WTC11 (cell line): ENCODE measurements at regions not wholly inside any gene's neighbourhood (a gene's known extent, or its start where the extent isn't known, plus 50 kb on each side); places are given as distances from the start of the nearest gene placed in this dataset.

Experiments
- ATAC-seq: fragments of 200-7000 bp; cut with Tn5 transposase; 2 replicates; pipeline ENCODE4 v1.10.0; 2021; ENCODE audit warnings: mild to moderate bottlenecking, moderate library complexity
- CTCF ChIA-PET: fragments of 300-600 bp; sonication (Branson Sonifier 250); formaldehyde crosslinking; loops from one replicate; lab custom pipeline; 2021; ENCODE audit warnings: antibody characterized with exemption; lab: Charles Lee
- POLR2A ChIA-PET: fragments of 350-600 bp; sonication (Branson Sonifier 250); formaldehyde crosslinking; loops from one replicate; lab custom pipeline; 2021; ENCODE audit warnings: antibody characterized with exemption; lab: Charles Lee
- DNase-seq: peaks from one replicate; pipeline ENCODE4 v3.0.0; 2021; ENCODE audit warnings: low spot score
- H3K27ac Mint-ChIP-seq: 2 replicates; pipeline ENCODE4 v1.8.0; 2021; ENCODE audit warnings: mixed read lengths
- H3K27me3 Mint-ChIP-seq: 2 replicates; pipeline ENCODE4 v1.8.0; 2021; ENCODE audit warnings: low read depth, mild to moderate bottlenecking, moderate library complexity, mixed read lengths
- H3K36me3 Mint-ChIP-seq: 2 replicates; pipeline ENCODE4 v1.8.0; 2021; ENCODE audit warnings: mixed read lengths
- H3K4me1 Mint-ChIP-seq: 2 replicates; pipeline ENCODE4 v1.8.0; 2022; ENCODE audit warnings: mixed read lengths
- H3K4me3 Mint-ChIP-seq: 2 replicates; pipeline ENCODE4 v1.8.0; 2021; ENCODE audit warnings: mild to moderate bottlenecking, moderate library complexity, mixed read lengths
- H3K9me3 Mint-ChIP-seq: 2 replicates; pipeline ENCODE4 v1.8.0; 2021; ENCODE audit warnings: mixed read lengths
- CREB1 ChIP-seq: sonication (generic); formaldehyde crosslinking; IDR thresholded peaks from 2 replicates; pipeline ENCODE4 v1.8.0; 2023; ENCODE audit warnings: mild to moderate bottlenecking, missing genetic modification reagents
- ELF4 ChIP-seq: sonication (generic); formaldehyde crosslinking; IDR thresholded peaks from 2 replicates; pipeline ENCODE4 v1.8.1; 2022; ENCODE audit warnings: low read depth, mild to moderate bottlenecking, moderate library complexity, missing genetic modification reagents
- ESRRA ChIP-seq: sonication (generic); formaldehyde crosslinking; IDR thresholded peaks from 2 replicates; pipeline ENCODE4 v1.8.1; 2022; ENCODE audit warnings: mild to moderate bottlenecking, missing genetic modification reagents, borderline replicate concordance
- FOXJ3 ChIP-seq: sonication (generic); formaldehyde crosslinking; IDR thresholded peaks from 2 replicates; pipeline ENCODE4 v1.9.0; 2021; ENCODE audit warnings: missing genetic modification reagents, mild to moderate bottlenecking, borderline replicate concordance
- FOXK1 ChIP-seq: sonication (generic); formaldehyde crosslinking; IDR thresholded peaks from 2 replicates; pipeline ENCODE4 v1.8.0; 2022; ENCODE audit warnings: mild to moderate bottlenecking, moderate library complexity, missing genetic modification reagents
- IRF2 ChIP-seq: sonication (generic); formaldehyde crosslinking; IDR thresholded peaks from 2 replicates; pipeline ENCODE4 v1.8.0; 2022; ENCODE audit warnings: low read depth, missing genetic modification reagents, borderline replicate concordance
- MXD4 ChIP-seq: fragments of 250-450 bp; sonication (Bioruptor Pico); IDR thresholded peaks from 2 replicates; pipeline ENCODE4 v1.8.0; 2021; ENCODE audit warnings: mild to moderate bottlenecking, moderate library complexity, borderline replicate concordance
- NFATC4 ChIP-seq: fragments of 250-450 bp; sonication (Bioruptor Pico); IDR thresholded peaks from 2 replicates; pipeline ENCODE4 v1.9.0; 2021; ENCODE audit warnings: mild to moderate bottlenecking
- NFE2L1 ChIP-seq: sonication (generic); formaldehyde crosslinking; IDR thresholded peaks from 2 replicates; pipeline ENCODE4 v1.8.1; 2023; ENCODE audit warnings: missing genetic modification reagents
- NR1H2 ChIP-seq: sonication (generic); formaldehyde crosslinking; IDR thresholded peaks from 2 replicates; pipeline ENCODE4 v1.9.0; 2021; ENCODE audit warnings: mild to moderate bottlenecking, moderate library complexity, missing genetic modification reagents
- RELA ChIP-seq: sonication (generic); formaldehyde crosslinking; IDR thresholded peaks from 2 replicates; pipeline ENCODE4 v1.8.1; 2022; ENCODE audit warnings: missing genetic modification reagents, mild to moderate bottlenecking, borderline replicate concordance
- SP1 ChIP-seq: sonication (generic); formaldehyde crosslinking; conservative IDR thresholded peaks from 2 replicates; pipeline ENCODE4 v1.8.1; 2022; ENCODE audit warnings: missing genetic modification reagents
- ZNF121 ChIP-seq: sonication (generic); formaldehyde crosslinking; IDR thresholded peaks from 2 replicates; pipeline ENCODE4 v1.8.0; 2023; ENCODE audit warnings: missing genetic modification reagents
- ZNF138 ChIP-seq: sonication (generic); formaldehyde crosslinking; conservative IDR thresholded peaks from 2 replicates; pipeline ENCODE4 v1.8.1; 2022; ENCODE audit warnings: mild to moderate bottlenecking, moderate library complexity, missing genetic modification reagents
- ZNF232 ChIP-seq: sonication (generic); formaldehyde crosslinking; IDR thresholded peaks from 2 replicates; pipeline ENCODE4 v1.8.0; 2022; ENCODE audit warnings: mild to moderate bottlenecking, missing genetic modification reagents
- ZNF263 ChIP-seq: sonication (generic); formaldehyde crosslinking; IDR thresholded peaks from 2 replicates; pipeline ENCODE4 v1.8.1; 2022; ENCODE audit warnings: low read depth, mild to moderate bottlenecking, moderate library complexity, missing genetic modification reagents
- ZNF396 ChIP-seq: fragments of 250-450 bp; sonication (Bioruptor Pico); IDR thresholded peaks from 2 replicates; pipeline ENCODE4 v1.8.0; 2021; ENCODE audit warnings: mild to moderate bottlenecking, moderate library complexity, borderline replicate concordance
- TF ChIP-seq, protein P1 (sequence below): sonication (generic); formaldehyde crosslinking; IDR thresholded peaks from 2 replicates; pipeline ENCODE4 v1.8.1; 2022; ENCODE audit warnings: missing genetic modification reagents, borderline replicate concordance
- TF ChIP-seq, protein P2 (sequence below): fragments of 250-450 bp; sonication (Bioruptor Pico); IDR thresholded peaks from 2 replicates; pipeline ENCODE4 v2.1.2; 2022; ENCODE audit warnings: mild to moderate bottlenecking, moderate library complexity
- TF ChIP-seq, protein P3 (sequence below): sonication (generic); formaldehyde crosslinking; IDR thresholded peaks from 2 replicates; pipeline ENCODE4 v1.8.0; 2022; ENCODE audit warnings: mild to moderate bottlenecking, missing genetic modification reagents
- TF ChIP-seq, protein P4 (sequence below): sonication (generic); formaldehyde crosslinking; IDR thresholded peaks from 2 replicates; pipeline ENCODE4 v1.8.0; 2022; ENCODE audit warnings: mild to moderate bottlenecking, missing genetic modification reagents
- TF ChIP-seq, protein P5 (sequence below): sonication (generic); formaldehyde crosslinking; IDR thresholded peaks from 2 replicates; pipeline ENCODE4 v1.8.1; 2023; ENCODE audit warnings: mild to moderate bottlenecking, moderate library complexity, missing genetic modification reagents
- TF ChIP-seq, protein P6 (sequence below): sonication (generic); formaldehyde crosslinking; IDR thresholded peaks from 2 replicates; pipeline ENCODE4 v1.8.1; 2023; ENCODE audit warnings: mild to moderate bottlenecking, missing genetic modification reagents, borderline replicate concordance
- TF ChIP-seq, protein P7 (sequence below): sonication (generic); formaldehyde crosslinking; IDR thresholded peaks from 2 replicates; pipeline ENCODE4 v1.8.1; 2023; ENCODE audit warnings: mild to moderate bottlenecking, missing genetic modification reagents, moderate library complexity

DNA sequence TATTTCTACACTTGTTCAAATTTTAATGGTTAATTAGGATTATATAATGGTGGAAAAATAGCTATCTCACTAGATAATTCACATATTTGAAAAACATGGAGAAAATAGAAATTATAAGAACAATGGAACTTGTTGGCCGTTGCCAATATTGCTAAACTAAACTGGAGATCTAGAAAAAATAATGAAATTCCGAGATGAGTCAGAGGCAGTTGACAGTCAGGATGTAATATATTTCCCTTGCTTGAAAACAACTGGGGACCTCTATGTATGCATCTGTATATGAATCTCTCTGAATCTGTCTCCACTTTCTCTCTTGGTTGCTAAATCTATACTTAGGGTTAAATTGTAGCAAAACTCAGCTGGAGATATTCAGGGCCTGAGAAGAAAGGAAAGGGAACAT is 1108.2 kb upstream of the GJE1 start:
- Mint-ChIP-seq H3K4me3 (no peak overlapping the region), H3K27ac (no peak overlapping the region), H3K27me3 (no peaks in the 10 kb centered on the region), H3K4me1 (no peaks in the 10 kb centered on the region), H3K36me3 (no peaks in the 10 kb centered on the region), H3K9me3 (peaks cover 14% of the 10 kb centered on the region)
- ATAC-seq (no peak), DNase-seq (no peak)
- ChIA-PET POLR2A (no interaction called here), CTCF (no interaction called here)
- no peak for TF ChIP-seq NFATC4

DNA sequence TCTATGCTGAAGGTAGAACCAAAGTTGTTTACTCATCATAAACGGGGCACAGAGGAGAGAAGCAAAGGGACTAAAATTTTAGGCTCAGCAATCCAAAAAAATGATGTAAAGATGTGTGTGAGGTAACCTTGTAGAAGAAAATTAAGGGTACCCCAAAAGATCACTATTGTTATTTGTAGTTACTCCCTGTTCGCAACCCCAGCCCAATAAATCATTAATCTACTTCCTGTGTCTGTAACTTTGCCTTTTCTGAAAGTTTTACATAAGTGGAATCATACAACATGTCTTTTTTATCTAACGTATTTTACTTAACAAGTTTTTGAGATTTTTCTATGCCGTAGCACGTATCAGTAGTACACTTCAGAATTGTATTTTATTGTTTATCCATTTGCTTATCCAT is 1114.8 kb upstream of the GJE1 start:
- peaks cover 5% of the 10 kb centered on the region for H3K36me3 Mint-ChIP-seq
- no peak for DNase-seq
- CTCF ChIA-PET: no interaction called here
- ATAC-seq: no peak
- H3K27ac Mint-ChIP-seq: no peak overlapping the region
- H3K9me3 Mint-ChIP-seq: peaks cover 17% of the 10 kb centered on the region
- TF ChIP-seq ZNF138 (CRISPR knock-in tag): no peak
- TF ChIP-seq, protein P1, sequence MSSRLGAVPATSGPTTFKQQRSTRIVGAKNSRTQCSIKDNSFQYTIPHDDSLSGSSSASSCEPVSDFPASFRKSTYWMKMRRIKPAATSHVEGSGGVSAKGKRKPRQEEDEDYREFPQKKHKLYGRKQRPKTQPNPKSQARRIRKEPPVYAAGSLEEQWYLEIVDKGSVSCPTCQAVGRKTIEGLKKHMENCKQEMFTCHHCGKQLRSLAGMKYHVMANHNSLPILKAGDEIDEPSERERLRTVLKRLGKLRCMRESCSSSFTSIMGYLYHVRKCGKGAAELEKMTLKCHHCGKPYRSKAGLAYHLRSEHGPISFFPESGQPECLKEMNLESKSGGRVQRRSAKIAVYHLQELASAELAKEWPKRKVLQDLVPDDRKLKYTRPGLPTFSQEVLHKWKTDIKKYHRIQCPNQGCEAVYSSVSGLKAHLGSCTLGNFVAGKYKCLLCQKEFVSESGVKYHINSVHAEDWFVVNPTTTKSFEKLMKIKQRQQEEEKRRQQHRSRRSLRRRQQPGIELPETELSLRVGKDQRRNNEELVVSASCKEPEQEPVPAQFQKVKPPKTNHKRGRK (CRISPR knock-in tag): no peak
- no peak for TF ChIP-seq RELA (CRISPR knock-in tag)
- no peak for TF ChIP-seq IRF2 (CRISPR knock-in tag)
- TF ChIP-seq, protein P2, sequence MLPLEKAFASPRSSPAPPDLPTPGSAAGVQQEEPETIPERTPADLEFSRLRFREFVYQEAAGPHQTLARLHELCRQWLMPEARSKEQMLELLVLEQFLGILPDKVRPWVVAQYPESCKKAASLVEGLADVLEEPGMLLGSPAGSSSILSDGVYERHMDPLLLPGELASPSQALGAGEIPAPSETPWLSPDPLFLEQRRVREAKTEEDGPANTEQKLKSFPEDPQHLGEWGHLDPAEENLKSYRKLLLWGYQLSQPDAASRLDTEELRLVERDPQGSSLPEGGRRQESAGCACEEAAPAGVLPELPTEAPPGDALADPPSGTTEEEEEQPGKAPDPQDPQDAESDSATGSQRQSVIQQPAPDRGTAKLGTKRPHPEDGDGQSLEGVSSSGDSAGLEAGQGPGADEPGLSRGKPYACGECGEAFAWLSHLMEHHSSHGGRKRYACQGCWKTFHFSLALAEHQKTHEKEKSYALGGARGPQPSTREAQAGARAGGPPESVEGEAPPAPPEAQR (CRISPR knock-in tag): no peak
- TF ChIP-seq ZNF396 (CRISPR knock-in tag): no peak
- TF ChIP-seq, protein P3, sequence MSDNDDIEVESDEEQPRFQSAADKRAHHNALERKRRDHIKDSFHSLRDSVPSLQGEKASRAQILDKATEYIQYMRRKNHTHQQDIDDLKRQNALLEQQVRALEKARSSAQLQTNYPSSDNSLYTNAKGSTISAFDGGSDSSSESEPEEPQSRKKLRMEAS (CRISPR knock-in tag): no peak
- no peak for TF ChIP-seq ZNF232 (CRISPR knock-in tag)
- TF ChIP-seq ZNF121 (CRISPR knock-in tag): no peak
- TF ChIP-seq, protein P4, sequence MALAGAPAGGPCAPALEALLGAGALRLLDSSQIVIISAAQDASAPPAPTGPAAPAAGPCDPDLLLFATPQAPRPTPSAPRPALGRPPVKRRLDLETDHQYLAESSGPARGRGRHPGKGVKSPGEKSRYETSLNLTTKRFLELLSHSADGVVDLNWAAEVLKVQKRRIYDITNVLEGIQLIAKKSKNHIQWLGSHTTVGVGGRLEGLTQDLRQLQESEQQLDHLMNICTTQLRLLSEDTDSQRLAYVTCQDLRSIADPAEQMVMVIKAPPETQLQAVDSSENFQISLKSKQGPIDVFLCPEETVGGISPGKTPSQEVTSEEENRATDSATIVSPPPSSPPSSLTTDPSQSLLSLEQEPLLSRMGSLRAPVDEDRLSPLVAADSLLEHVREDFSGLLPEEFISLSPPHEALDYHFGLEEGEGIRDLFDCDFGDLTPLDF (CRISPR knock-in tag): no peak
- no peak for TF ChIP-seq ESRRA
- no peak for TF ChIP-seq FOXK1 (CRISPR knock-in tag)
- TF ChIP-seq ELF4: no peak
- TF ChIP-seq, protein P5, sequence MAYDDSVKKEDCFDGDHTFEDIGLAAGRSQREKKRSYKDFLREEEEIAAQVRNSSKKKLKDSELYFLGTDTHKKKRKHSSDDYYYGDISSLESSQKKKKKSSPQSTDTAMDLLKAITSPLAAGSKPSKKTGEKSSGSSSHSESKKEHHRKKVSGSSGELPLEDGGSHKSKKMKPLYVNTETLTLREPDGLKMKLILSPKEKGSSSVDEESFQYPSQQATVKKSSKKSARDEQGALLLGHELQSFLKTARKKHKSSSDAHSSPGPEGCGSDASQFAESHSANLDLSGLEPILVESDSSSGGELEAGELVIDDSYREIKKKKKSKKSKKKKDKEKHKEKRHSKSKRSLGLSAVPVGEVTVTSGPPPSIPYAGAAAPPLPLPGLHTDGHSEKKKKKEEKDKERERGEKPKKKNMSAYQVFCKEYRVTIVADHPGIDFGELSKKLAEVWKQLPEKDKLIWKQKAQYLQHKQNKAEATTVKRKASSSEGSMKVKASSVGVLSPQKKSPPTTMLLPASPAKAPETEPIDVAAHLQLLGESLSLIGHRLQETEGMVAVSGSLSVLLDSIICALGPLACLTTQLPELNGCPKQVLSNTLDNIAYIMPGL (CRISPR knock-in tag): no peak
- POLR2A ChIA-PET: no interaction called here
- no peaks in the 10 kb centered on the region for H3K27me3 Mint-ChIP-seq
- no peak overlapping the region for H3K4me3 Mint-ChIP-seq
- 0 out of 2 replicates have a peak, but pooled peaks cover 3% of the 10 kb centered on the region for H3K4me1 Mint-ChIP-seq

DNA sequence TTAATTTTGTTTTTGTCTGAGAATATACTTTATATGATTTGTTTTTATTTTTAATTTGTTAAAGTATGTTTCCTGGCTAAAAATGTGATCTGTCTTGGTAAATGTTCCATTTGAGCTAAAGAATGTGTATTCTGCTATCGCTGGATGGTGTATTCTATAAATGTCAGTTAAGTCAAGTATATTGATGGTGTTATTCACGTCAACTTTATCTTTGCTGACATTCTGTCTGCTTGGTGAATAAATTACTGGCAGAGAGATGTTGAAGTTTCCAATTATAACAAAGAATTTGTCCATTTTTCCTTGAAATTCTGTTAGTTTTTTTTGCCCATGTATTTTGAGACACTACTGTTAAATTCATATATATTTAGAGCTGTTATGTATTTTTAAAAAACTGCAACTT is 1131.8 kb upstream of the GJE1 start:
- ChIA-PET POLR2A (no interaction called here), CTCF (no interaction called here)
- ATAC-seq (no peak), DNase-seq (no peak)
- Mint-ChIP-seq H3K27ac (no peak overlapping the region), H3K9me3 (peaks cover 6% of the 10 kb centered on the region), H3K27me3 (no peaks in the 10 kb centered on the region), H3K36me3 (no peaks in the 10 kb centered on the region), H3K4me1 (no peaks in the 10 kb centered on the region), H3K4me3 (no peak overlapping the region)
- TF ChIP-seq, protein P6, sequence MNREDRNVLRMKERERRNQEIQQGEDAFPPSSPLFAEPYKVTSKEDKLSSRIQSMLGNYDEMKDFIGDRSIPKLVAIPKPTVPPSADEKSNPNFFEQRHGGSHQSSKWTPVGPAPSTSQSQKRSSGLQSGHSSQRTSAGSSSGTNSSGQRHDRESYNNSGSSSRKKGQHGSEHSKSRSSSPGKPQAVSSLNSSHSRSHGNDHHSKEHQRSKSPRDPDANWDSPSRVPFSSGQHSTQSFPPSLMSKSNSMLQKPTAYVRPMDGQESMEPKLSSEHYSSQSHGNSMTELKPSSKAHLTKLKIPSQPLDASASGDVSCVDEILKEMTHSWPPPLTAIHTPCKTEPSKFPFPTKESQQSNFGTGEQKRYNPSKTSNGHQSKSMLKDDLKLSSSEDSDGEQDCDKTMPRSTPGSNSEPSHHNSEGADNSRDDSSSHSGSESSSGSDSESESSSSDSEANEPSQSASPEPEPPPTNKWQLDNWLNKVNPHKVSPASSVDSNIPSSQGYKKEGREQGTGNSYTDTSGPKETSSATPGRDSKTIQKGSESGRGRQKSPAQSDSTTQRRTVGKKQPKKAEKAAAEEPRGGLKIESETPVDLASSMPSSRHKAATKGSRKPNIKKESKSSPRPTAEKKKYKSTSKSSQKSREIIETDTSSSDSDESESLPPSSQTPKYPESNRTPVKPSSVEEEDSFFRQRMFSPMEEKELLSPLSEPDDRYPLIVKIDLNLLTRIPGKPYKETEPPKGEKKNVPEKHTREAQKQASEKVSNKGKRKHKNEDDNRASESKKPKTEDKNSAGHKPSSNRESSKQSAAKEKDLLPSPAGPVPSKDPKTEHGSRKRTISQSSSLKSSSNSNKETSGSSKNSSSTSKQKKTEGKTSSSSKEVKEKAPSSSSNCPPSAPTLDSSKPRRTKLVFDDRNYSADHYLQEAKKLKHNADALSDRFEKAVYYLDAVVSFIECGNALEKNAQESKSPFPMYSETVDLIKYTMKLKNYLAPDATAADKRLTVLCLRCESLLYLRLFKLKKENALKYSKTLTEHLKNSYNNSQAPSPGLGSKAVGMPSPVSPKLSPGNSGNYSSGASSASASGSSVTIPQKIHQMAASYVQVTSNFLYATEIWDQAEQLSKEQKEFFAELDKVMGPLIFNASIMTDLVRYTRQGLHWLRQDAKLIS (CRISPR knock-in tag): no peak
- no peak for TF ChIP-seq SP1 (CRISPR knock-in tag)
- TF ChIP-seq NFE2L1 (CRISPR knock-in tag): no peak
- no peak for TF ChIP-seq CREB1 (CRISPR knock-in tag)
- no peak for TF ChIP-seq NFATC4
- TF ChIP-seq, protein P7, sequence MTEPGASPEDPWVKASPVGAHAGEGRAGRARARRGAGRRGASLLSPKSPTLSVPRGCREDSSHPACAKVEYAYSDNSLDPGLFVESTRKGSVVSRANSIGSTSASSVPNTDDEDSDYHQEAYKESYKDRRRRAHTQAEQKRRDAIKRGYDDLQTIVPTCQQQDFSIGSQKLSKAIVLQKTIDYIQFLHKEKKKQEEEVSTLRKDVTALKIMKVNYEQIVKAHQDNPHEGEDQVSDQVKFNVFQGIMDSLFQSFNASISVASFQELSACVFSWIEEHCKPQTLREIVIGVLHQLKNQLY: no peak
- no peak for TF ChIP-seq NR1H2
- TF ChIP-seq FOXK1 (CRISPR knock-in tag): no peak
- TF ChIP-seq ZNF263 (CRISPR knock-in tag): no peak
- no peak for TF ChIP-seq FOXJ3 (CRISPR knock-in tag)
- TF ChIP-seq MXD4 (CRISPR knock-in tag): no peak
